ENCODE measurements at regions not wholly inside any gene's neighbourhood (a gene's known extent, or its start where the extent isn't known, plus 50 kb on each side); places are given as distances from the start of the nearest gene placed in this dataset.

GRCh38 chr3:18901571-18901970, 246.7 kb upstream of the KCNH8 start:
- no peak for TF ChIP-seq CTCF (conservative IDR thresholded peaks at IDR 0.05)
- no peak for TF ChIP-seq EZH2 (IDR thresholded peaks at IDR 0.05; ENCODE audit: low read depth)
